Thoracic aorta (tissue), 2 donors: ENCODE measurements at regions not wholly inside any gene's neighbourhood (a gene's known extent, or its start where the extent isn't known, plus 50 kb on each side); places are given as distances from the start of the nearest gene placed in this dataset.

Source experiments
- ATAC-seq: fragments of 150-250 bp; one replicate; pipeline ENCODE4 v1.8.0; 2017; ENCODE audit warnings: low read depth; ENCODE audit not compliant: insufficient number of reproducible peaks, low FRiP score
- DNase-seq: peaks from one replicate; pipeline ENCODE4 v3.0.0-alpha.2; 2020; ENCODE audit warnings: low spot score
- H3K27ac ChIP-seq, 2 donors: fragments of 200-600 bp; sonication (generic); 1 replicate in 1 of 2; 2 replicates in 1 of 2; pipeline ENCODE4 v1.5.1; 2016; ENCODE audit warnings: mild to moderate bottlenecking in 2 of 2, moderate library complexity in 2 of 2
- H3K27me3 ChIP-seq: fragments of 200-600 bp; sonication (generic); replicated peaks from 2 replicates; pipeline ENCODE4 v1.6.0; 2016; ENCODE audit warnings: mild to moderate bottlenecking; ENCODE audit not compliant: insufficient read depth
- H3K36me3 ChIP-seq: fragments of 200-600 bp; sonication (generic); one replicate; pipeline ENCODE4 v1.5.1; 2016
- H3K4me1 ChIP-seq, 2 donors: fragments of 200-600 bp; sonication (generic); 1 replicate in 1 of 2; 2 replicates in 1 of 2; pipeline versions ENCODE4 v1.5.1 to v1.6.0; 2016; ENCODE audit warnings: low read depth in 2 of 2, mild to moderate bottlenecking in 1 of 2; ENCODE audit not compliant: control insufficient read depth in 1 of 2
- H3K4me3 ChIP-seq: fragments of 200-600 bp; sonication (generic); 2 replicates; pipeline ENCODE4 v1.5.1; 2016; ENCODE audit warnings: mild to moderate bottlenecking
- H3K9me3 ChIP-seq: fragments of 200-600 bp; sonication (generic); 2 replicates; pipeline ENCODE4 v1.5.1; 2016
- TF ChIP-seq, protein P1 (sequence below): fragments of 200-600 bp; sonication (generic); IDR thresholded peaks from one replicate; pipeline ENCODE4 v1.5.1; 2019; ENCODE audit warnings: antibody characterized with exemption

DNA sequence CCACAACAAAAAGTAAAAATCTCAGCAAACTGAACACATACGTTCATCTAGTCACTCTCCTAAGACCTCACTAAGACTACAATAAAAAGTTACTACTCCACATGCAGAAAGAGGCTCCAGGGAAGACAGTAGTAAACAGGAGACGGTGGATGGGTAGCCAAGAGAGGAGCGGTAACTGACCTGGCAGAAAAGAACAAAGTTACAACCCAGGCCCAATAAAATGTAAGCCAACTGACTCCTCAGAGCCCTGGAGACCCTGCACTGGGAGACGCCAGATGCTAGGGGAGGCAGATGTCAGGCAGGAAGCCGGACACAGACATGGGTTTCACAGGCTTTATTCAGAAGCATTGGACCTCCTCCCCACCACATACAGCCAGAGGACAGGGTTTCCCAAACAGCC is 181.1 kb upstream of the NFE2L3 start:
- no peaks in the 10 kb centered on the region for H3K4me1 ChIP-seq
- no peaks in the 10 kb centered on the region for H3K9me3 ChIP-seq
- DNase-seq = no peak
- H3K27ac ChIP-seq = no peak overlapping the region
- no peak for ATAC-seq
- no peaks in the 10 kb centered on the region for H3K27me3 ChIP-seq
- H3K4me3 ChIP-seq = no peak overlapping the region
- H3K36me3 ChIP-seq = no peaks in the 10 kb centered on the region
- TF ChIP-seq, protein P1, sequence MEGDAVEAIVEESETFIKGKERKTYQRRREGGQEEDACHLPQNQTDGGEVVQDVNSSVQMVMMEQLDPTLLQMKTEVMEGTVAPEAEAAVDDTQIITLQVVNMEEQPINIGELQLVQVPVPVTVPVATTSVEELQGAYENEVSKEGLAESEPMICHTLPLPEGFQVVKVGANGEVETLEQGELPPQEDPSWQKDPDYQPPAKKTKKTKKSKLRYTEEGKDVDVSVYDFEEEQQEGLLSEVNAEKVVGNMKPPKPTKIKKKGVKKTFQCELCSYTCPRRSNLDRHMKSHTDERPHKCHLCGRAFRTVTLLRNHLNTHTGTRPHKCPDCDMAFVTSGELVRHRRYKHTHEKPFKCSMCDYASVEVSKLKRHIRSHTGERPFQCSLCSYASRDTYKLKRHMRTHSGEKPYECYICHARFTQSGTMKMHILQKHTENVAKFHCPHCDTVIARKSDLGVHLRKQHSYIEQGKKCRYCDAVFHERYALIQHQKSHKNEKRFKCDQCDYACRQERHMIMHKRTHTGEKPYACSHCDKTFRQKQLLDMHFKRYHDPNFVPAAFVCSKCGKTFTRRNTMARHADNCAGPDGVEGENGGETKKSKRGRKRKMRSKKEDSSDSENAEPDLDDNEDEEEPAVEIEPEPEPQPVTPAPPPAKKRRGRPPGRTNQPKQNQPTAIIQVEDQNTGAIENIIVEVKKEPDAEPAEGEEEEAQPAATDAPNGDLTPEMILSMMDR = no peak

GRCh38 chr7:25976630-25977029 is 175.4 kb upstream of the NFE2L3 start:
- Histone ChIP-seq H3K36me3 (no peaks in the 10 kb centered on the region), H3K4me3 (no peak overlapping the region), H3K27ac (no peak overlapping the region), H3K4me1 (no peaks in the 10 kb centered on the region), H3K9me3 (no peaks in the 10 kb centered on the region), H3K27me3 (no peaks in the 10 kb centered on the region)
- ATAC-seq (no peak), DNase-seq (no peak)
- TF ChIP-seq, protein P1 = no peak

DNA sequence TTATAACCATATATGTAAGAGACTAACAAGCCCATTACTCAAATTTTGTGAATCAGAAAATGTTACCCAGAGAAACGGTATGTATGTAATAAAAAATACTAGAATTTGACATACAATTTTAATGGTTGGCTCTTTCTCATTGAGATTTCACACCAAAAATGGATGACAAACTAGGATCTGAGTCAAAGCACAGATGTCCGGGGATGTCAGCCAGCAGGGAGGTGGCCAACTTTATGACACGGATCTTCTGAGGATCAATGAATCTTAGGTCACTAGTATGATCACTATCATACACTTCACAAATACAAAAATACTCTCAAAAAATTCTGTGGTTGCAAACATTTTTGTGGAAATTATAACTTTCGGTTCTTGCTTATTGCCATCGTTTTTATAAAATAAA is 173.5 kb upstream of the NFE2L3 start:
- Histone ChIP-seq H3K27me3 (no peaks in the 10 kb centered on the region), H3K27ac (no peak overlapping the region), H3K4me3 (no peak overlapping the region), H3K36me3 (no peaks in the 10 kb centered on the region), H3K4me1 (no peaks in the 10 kb centered on the region), H3K9me3 (no peaks in the 10 kb centered on the region)
- TF ChIP-seq, protein P1 = no peak
- ATAC-seq = no peak
- DNase-seq = no peak

DNA sequence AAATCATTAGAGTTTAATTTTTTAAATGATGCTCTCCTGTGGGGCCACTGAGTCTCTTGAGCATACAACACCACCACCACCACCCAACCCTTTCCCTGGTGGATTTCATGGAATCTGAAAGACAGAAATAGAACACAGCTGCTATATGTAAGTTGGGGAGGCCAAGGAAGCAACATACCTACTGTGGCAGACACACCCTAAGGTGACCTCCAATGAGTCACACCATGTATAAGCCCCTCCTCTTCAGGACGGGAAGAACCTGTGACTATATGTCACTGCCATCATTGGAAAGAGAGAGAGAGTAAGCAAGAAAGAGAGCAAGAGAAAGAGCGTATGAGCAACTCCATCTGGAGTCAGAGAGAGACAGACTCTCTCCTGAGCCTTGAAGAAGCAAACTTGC is 172.4 kb upstream of the NFE2L3 start:
- no peak overlapping the region for H3K4me3 ChIP-seq
- no peak overlapping the region for H3K27ac ChIP-seq
- no peak for DNase-seq
- no peaks in the 10 kb centered on the region for H3K27me3 ChIP-seq
- no peaks in the 10 kb centered on the region for H3K36me3 ChIP-seq
- peak; percentile 33 for ATAC-seq
- H3K9me3 ChIP-seq = no peaks in the 10 kb centered on the region
- TF ChIP-seq, protein P1 = no peak
- no peaks in the 10 kb centered on the region for H3K4me1 ChIP-seq

DNA sequence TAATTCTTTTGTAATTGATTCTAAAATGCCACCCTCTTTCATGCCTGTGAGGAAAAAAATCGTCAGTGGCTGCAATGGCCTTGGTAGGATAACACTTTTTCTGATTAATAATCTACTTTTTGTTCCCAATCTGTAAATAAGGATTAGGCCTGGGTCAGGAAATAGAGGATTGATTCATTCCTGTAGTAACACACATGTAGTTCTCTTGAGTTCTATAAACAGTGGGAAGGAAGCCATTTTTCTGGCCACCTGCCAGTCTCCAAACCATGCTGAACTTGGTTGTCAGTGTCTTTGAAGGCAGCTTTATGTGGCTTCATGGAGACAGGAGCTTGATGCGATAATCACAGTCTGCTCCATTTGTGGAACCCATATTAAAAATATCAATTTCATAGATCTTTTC is 169.3 kb upstream of the NFE2L3 start:
- no peak overlapping the region for H3K4me3 ChIP-seq
- H3K27ac ChIP-seq = no peak overlapping the region
- DNase-seq (no peak), ATAC-seq (no peak)
- no peaks in the 10 kb centered on the region for H3K36me3 ChIP-seq
- H3K9me3 ChIP-seq = no peaks in the 10 kb centered on the region
- no peaks in the 10 kb centered on the region for H3K27me3 ChIP-seq
- no peaks in the 10 kb centered on the region for H3K4me1 ChIP-seq
- TF ChIP-seq, protein P1 = no peak
